ENCODE measurements at regions not wholly inside any gene's neighbourhood (a gene's known extent, or its start where the extent isn't known, plus 50 kb on each side); places are given as distances from the start of the nearest gene placed in this dataset.

GRCh38 chr4:158376106-158376840 lies 145.4 kb upstream of the RXFP1 start:
- Histone ChIP-seq H3K36me3 (ENCODE audit: control insufficient read depth in 1 of 2, insufficient read depth in 2 of 2, low read length in 2 of 2) (no peaks in the 10 kb centered on the region), H3K4me3 (replicated peaks in 1 of 2; ENCODE audit: low read depth in 1 of 2, low read length in 2 of 2) (no peak overlapping the region), H2AFZ (ENCODE audit: low read depth, low read length, poor library complexity, severe bottlenecking) (no peak overlapping the region), H3K9ac (ENCODE audit: low read length) (no peak overlapping the region), H3K79me2 (ENCODE audit: insufficient read depth, low read length) (no peaks in the 10 kb centered on the region), H3K27ac (ENCODE audit: low read depth, low read length) (no peak overlapping the region), H3K9me3 (ENCODE audit: control insufficient read depth in 1 of 2, insufficient read depth in 1 of 2, low read depth in 1 of 2, low read length in 2 of 2) (no peaks in the 10 kb centered on the region), H3K9me2 (ENCODE audit: insufficient read depth) (no peaks in the 10 kb centered on the region), H3K4me2 (ENCODE audit: low read length) (no peak overlapping the region), H3K27me3 (ENCODE audit: insufficient read depth, low read length) (no peaks in the 10 kb centered on the region), H4K20me1 (ENCODE audit: insufficient read depth) (no peaks in the 10 kb centered on the region), H3K4me1 (ENCODE audit: control insufficient read depth in 1 of 2, insufficient read depth in 2 of 2, low read length in 2 of 2) (no peaks in the 10 kb centered on the region)
- ATAC-seq (no peak), DNase-seq (ENCODE audit: low read depth, low spot score) (no peak)
- ChIA-PET POLR2A (no interaction called here), CTCF (no interaction called here), RAD21 (ENCODE audit: low non-redundant PET in 1 of 2, low total read pairs in 2 of 2, uncharacterized antibody in 2 of 2, unreplicated experiment in 2 of 2) (no interaction called here)
- TF ChIP-seq ELF1 (IDR thresholded peaks at IDR 0.05; ENCODE audit: borderline replicate concordance, low read depth) (no peak), POLR2AphosphoS5 (IDR thresholded peaks at IDR 0.05; ENCODE audit: low read depth, low read length) (no peak), SIN3A (IDR thresholded peaks at IDR 0.05; ENCODE audit: low read depth) (no peak), CEBPB (IDR thresholded peaks at IDR 0.05; ENCODE audit: low read depth) (no peak), ZNF274 (IDR thresholded peaks at IDR 0.05; ENCODE audit: low read depth, low read length) (no peak), POLR2A (IDR thresholded peaks at IDR 0.05; ENCODE audit: borderline replicate concordance, extremely low read depth, insufficient read depth, insufficient read length) (no peak), MAX (IDR thresholded peaks at IDR 0.05) (no peak)
- no TSS peak for BruUV-seq (replicated peaks)
- intact Hi-C loops (cut with micrococcal nuclease): no loop called here

- Histone ChIP-seq H3K9me3 (ENCODE audit: control insufficient read depth in 1 of 2, insufficient read depth in 1 of 2, low read depth in 1 of 2, low read length in 2 of 2) (no peaks in the 10 kb centered on the region), H3K36me3 (ENCODE audit: control insufficient read depth in 1 of 2, insufficient read depth in 2 of 2, low read length in 2 of 2) (no peaks in the 10 kb centered on the region), H3K9ac (ENCODE audit: low read length) (no peak overlapping the region), H3K9me2 (ENCODE audit: insufficient read depth) (no peaks in the 10 kb centered on the region), H3K27me3 (ENCODE audit: insufficient read depth, low read length) (no peaks in the 10 kb centered on the region), H3K27ac (ENCODE audit: low read depth, low read length) (no peak overlapping the region), H3K79me2 (ENCODE audit: insufficient read depth, low read length) (no peaks in the 10 kb centered on the region), H2AFZ (ENCODE audit: low read depth, low read length, poor library complexity, severe bottlenecking) (no peak overlapping the region), H4K20me1 (ENCODE audit: insufficient read depth) (no peaks in the 10 kb centered on the region), H3K4me2 (ENCODE audit: low read length) (no peak overlapping the region), H3K4me3 (replicated peaks in 1 of 2; ENCODE audit: low read depth in 1 of 2, low read length in 2 of 2) (no peak overlapping the region), H3K4me1 (ENCODE audit: control insufficient read depth in 1 of 2, insufficient read depth in 2 of 2, low read length in 2 of 2) (no peaks in the 10 kb centered on the region)
- intact Hi-C loops (cut with micrococcal nuclease): no loop called here
- DNase-seq (ENCODE audit: low read depth, low spot score) (no peak), ATAC-seq (no peak)
- ChIA-PET POLR2A (no interaction called here), RAD21 (ENCODE audit: low non-redundant PET in 1 of 2, low total read pairs in 2 of 2, uncharacterized antibody in 2 of 2, unreplicated experiment in 2 of 2) (no interaction called here), CTCF (no interaction called here)
- no TSS peak for BruUV-seq (replicated peaks)
- TF ChIP-seq CEBPB (IDR thresholded peaks at IDR 0.05; ENCODE audit: low read depth): no peak
- TF ChIP-seq REST (IDR thresholded peaks at IDR 0.05; ENCODE audit: low read depth): no peak
Observed at GRCh38 chr4:158384414-158384813, 137.3 kb upstream of the RXFP1 start.
